ENCODE measurements at regions not wholly inside any gene's neighbourhood (a gene's known extent, or its start where the extent isn't known, plus 50 kb on each side); places are given as distances from the start of the nearest gene placed in this dataset.
A peak's percentile ranks its signal among the peaks of the same experiment; 100 is the strongest.

DNA sequence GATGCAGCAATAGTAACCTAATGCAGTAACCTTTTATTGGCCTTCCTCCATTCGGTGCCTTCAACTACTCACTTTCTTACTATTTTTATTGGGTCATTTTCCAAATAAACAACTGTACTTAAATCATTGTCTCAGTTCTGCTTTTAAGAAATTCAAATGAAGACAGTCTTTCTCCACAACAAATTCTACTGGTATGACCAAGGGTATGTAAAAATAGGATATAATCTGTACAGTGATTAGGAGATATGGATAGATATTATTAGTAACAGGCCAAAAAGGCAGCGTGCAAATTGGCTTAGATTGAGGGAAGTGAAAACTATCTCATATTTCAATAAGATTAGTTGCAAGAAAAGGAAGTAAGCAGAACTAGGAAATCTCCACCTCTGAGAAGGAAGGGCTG, 177.4 kb upstream of the PPP1R2C start:
- Mint-ChIP-seq H3K36me3 (peaks cover 6 to 11% of the 10 kb centered on the region in 2 donors), H3K4me3 (peak overlapping the region in 1 of 2 donors; percentile 1), H3K27ac (peak overlapping the region; percentile 33), H3K9me3 (peaks cover 0 to 5% of the 10 kb centered on the region in 2 donors), H3K27me3 (no peaks in the 10 kb centered on the region), H3K4me1 (peaks cover 10 to 28% of the 10 kb centered on the region in 2 donors)
- ATAC-seq (replicated peaks) = peak; percentile 90 to 92
- DNase-seq = no peak

- Mint-ChIP-seq H3K4me1 (peaks cover 4 to 8% of the 10 kb centered on the region in 2 donors), H3K27me3 (no peaks in the 10 kb centered on the region), H3K36me3 (peaks cover 2 to 4% of the 10 kb centered on the region in 2 donors), H3K9me3 (peaks cover 0 to 2% of the 10 kb centered on the region in 2 donors), H3K27ac (no peak overlapping the region), H3K4me3 (no peak overlapping the region)
- ATAC-seq (replicated peaks) (no peak), DNase-seq (no peak)
These were observed 189.8 kb upstream of the PPP1R2C start for GRCh38 chrX:42967681-42968300.

- ATAC-seq (replicated peaks) (no peak), DNase-seq (no peak)
- Mint-ChIP-seq H3K27me3 (no peaks in the 10 kb centered on the region), H3K4me3 (no peak overlapping the region), H3K9me3 (peaks cover 2 to 8% of the 10 kb centered on the region in 2 donors), H3K36me3 (peaks cover 4 to 9% of the 10 kb centered on the region in 2 donors), H3K27ac (no peak overlapping the region), H3K4me1 (peaks cover 10 to 20% of the 10 kb centered on the region in 2 donors)
These were observed 195.4 kb upstream of the PPP1R2C start for GRCh38 chrX:42973321-42973720.

DNA sequence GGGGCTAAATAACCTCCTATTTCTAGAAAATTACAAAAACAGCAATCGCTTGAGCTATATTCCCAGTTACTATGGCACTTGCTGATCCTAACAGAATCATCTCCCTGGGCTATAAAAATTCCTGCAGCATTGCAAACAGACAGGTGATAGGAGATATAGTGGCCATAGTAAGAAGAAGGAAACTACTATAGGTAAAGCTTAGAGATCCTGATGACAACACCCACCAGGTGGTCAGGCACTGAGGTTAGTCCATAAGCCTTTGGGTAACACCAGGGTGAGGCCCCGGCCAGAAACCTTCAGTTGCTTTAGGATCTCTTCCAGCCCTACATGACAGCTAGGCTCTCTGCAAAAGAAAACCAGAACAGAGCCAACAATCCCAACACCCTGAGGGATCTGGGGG, 197.9 kb upstream of the PPP1R2C start:
- DNase-seq (no peak), ATAC-seq (replicated peaks) (no peak)
- Mint-ChIP-seq H3K9me3 (peaks cover 2 to 8% of the 10 kb centered on the region in 2 donors), H3K36me3 (peaks cover 6 to 9% of the 10 kb centered on the region in 2 donors), H3K4me1 (peaks cover 14 to 29% of the 10 kb centered on the region in 2 donors), H3K27me3 (no peaks in the 10 kb centered on the region), H3K27ac (no peak overlapping the region), H3K4me3 (no peak overlapping the region)

DNA sequence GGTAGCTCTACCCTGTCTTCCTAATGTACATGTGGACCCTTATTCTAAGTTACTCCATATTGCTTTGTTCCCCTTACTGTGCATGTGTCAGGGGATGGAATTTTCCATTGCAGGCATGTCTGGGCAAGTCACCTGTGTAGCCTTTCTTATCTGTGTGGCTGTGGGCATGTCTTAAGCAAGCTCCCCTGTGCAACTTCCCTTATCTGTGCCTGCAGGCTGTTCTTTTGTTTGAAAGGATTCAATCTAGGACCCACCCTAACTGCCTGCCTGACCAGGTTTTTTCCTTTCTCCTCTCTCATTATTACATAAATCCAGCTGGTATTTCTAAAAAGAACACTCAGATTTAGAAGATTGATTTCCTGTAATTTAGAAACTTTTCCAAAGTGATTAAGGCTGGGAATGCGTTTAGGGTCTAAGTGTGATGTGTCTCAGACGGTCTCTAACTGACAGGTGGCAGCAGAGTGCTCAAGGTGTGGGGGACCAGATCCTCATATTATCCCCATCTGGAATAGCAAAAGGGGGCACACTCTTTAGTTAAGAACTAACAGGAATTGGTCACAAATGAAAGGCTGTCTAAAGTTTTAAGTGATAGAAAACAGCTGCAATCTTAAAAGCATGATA, 198.9 kb upstream of the PPP1R2C start:
- Mint-ChIP-seq H3K4me1 (peaks cover 14 to 29% of the 10 kb centered on the region in 2 donors), H3K27ac (no peak overlapping the region), H3K9me3 (peaks cover 2 to 8% of the 10 kb centered on the region in 2 donors), H3K4me3 (no peak overlapping the region), H3K36me3 (peaks cover 6 to 9% of the 10 kb centered on the region in 2 donors), H3K27me3 (no peaks in the 10 kb centered on the region)
- DNase-seq = no peak
- ATAC-seq (replicated peaks) = peak in 1 of 2 donors; percentile 34

DNA sequence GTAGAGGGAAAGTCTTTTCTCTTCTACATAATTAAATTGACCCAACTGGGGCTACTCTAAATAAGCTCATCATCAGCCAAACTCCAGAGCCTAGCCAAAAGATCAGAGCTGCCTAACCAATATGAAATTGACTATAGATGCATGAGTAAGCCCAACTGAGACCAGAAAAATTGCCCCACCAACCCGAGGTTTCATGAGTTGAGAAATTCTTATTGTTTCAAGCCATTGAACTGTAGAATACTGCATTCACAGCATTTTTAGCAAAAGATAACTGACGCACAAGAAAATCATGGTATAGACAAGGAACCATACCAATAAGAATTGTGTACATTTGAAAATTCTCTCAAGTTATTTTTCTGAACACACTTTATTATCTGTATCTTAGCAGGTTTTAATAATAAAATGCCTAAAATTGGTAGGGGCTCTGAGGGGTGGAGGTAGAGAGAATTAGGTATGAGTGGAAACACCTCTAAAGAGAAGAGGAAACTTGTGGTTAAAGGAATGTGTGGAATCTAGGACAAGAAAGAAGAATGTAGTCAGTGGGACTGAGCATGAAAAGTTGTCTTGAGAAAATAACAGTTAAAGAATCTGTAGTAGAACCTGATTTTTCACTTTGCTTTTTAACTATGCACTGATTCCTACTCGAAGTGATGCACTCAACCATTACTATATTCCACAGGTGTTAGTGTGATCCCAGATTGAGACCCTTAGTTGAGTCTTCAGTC, 200.9 kb upstream of the PPP1R2C start:
- peaks cover 2 to 7% of the 10 kb centered on the region in 2 donors for H3K9me3 Mint-ChIP-seq
- no peak overlapping the region for H3K4me3 Mint-ChIP-seq
- H3K27me3 Mint-ChIP-seq = no peaks in the 10 kb centered on the region
- DNase-seq = no peak
- peaks cover 14 to 29% of the 10 kb centered on the region in 2 donors for H3K4me1 Mint-ChIP-seq
- no peak for ATAC-seq (replicated peaks)
- H3K27ac Mint-ChIP-seq = no peak overlapping the region
- H3K36me3 Mint-ChIP-seq = peaks cover 6 to 9% of the 10 kb centered on the region in 2 donors

DNA sequence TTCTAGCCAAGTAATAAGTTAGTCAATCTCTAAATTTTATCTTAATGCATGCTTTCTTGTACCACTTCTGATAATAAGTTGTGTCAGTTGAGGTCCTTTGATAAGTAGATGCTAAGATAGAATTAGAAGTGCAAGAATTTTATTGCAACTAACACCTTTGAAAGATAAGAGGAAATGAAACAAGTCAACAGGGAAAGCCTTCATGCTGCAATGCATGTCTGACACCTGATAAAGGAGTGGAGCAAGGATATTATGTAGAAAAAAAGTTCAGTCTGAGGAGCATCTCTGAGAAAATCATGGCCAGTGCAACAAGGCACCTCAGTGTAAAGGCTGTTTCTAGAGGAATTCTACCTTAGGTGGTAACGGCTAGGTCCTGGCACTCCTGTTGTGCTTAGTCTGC, 210.7 kb upstream of the PPP1R2C start:
- no peaks in the 10 kb centered on the region for H3K36me3 Mint-ChIP-seq
- H3K4me3 Mint-ChIP-seq = no peak overlapping the region
- no peaks in the 10 kb centered on the region for H3K27me3 Mint-ChIP-seq
- H3K27ac Mint-ChIP-seq = no peak overlapping the region
- H3K9me3 Mint-ChIP-seq = no peaks in the 10 kb centered on the region
- ATAC-seq (replicated peaks) (no peak), DNase-seq (no peak)
- H3K4me1 Mint-ChIP-seq = peaks cover 12 to 18% of the 10 kb centered on the region in 2 donors

- H3K36me3 Mint-ChIP-seq = no peaks in the 10 kb centered on the region
- H3K27ac Mint-ChIP-seq = no peak overlapping the region
- ATAC-seq (replicated peaks) (no peak), DNase-seq (no peak)
- peaks cover 15 to 24% of the 10 kb centered on the region in 2 donors for H3K4me1 Mint-ChIP-seq
- peaks cover 0 to 2% of the 10 kb centered on the region in 2 donors for H3K9me3 Mint-ChIP-seq
- no peak overlapping the region for H3K4me3 Mint-ChIP-seq
- H3K27me3 Mint-ChIP-seq = no peaks in the 10 kb centered on the region
These were observed 214.4 kb upstream of the PPP1R2C start for GRCh38 chrX:42992199-42992943.

GRCh38 chrX:42996861-42997260, 218.9 kb upstream of the PPP1R2C start:
- Mint-ChIP-seq H3K27me3 (no peaks in the 10 kb centered on the region), H3K36me3 (no peaks in the 10 kb centered on the region), H3K27ac (no peak overlapping the region), H3K9me3 (peaks cover 0 to 2% of the 10 kb centered on the region in 2 donors), H3K4me1 (peaks cover 5 to 6% of the 10 kb centered on the region in 2 donors), H3K4me3 (no peak overlapping the region)
- no peak for DNase-seq
- ATAC-seq (replicated peaks) = no peak

- Mint-ChIP-seq H3K9me3 (peaks cover 0 to 2% of the 10 kb centered on the region in 2 donors), H3K27me3 (no peaks in the 10 kb centered on the region), H3K36me3 (no peaks in the 10 kb centered on the region), H3K4me1 (peaks cover 6 to 16% of the 10 kb centered on the region in 2 donors), H3K27ac (no peak overlapping the region), H3K4me3 (no peak overlapping the region)
- ATAC-seq (replicated peaks) (no peak), DNase-seq (no peak)
These were observed 222.2 kb upstream of the PPP1R2C start for GRCh38 chrX:43000121-43000520.

- H3K4me3 Mint-ChIP-seq = no peak overlapping the region
- H3K27me3 Mint-ChIP-seq = no peaks in the 10 kb centered on the region
- H3K4me1 Mint-ChIP-seq = peaks cover 6 to 10% of the 10 kb centered on the region in 2 donors
- peak; percentile 22 for DNase-seq
- H3K27ac Mint-ChIP-seq = no peak overlapping the region
- no peaks in the 10 kb centered on the region for H3K9me3 Mint-ChIP-seq
- ATAC-seq (replicated peaks) = peak; percentile 93 to 95
- no peaks in the 10 kb centered on the region for H3K36me3 Mint-ChIP-seq
These were observed 224.7 kb upstream of the PPP1R2C start for GRCh38 chrX:43002526-43003203.

DNA sequence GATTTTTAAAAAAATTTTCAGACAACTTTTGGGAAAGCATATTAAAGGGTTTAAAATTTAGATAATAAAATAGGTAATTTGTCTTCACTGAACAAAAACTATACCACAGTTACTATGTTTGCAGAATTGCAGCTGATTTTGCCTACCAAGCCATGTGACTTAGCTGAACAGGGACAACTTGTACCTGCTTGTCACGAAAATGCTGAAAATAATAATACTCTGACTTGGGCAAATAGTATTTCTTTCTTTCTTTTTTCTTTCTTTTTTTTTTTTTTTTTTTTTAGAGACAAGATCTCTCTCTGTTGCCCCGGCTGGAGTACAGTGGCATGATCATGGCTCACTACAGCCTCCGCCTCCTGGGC, 225.2 kb upstream of the PPP1R2C start:
- Mint-ChIP-seq H3K27ac (no peak overlapping the region), H3K4me3 (no peak overlapping the region), H3K4me1 (peaks cover 6 to 10% of the 10 kb centered on the region in 2 donors), H3K9me3 (no peaks in the 10 kb centered on the region), H3K27me3 (no peaks in the 10 kb centered on the region), H3K36me3 (no peaks in the 10 kb centered on the region)
- ATAC-seq (replicated peaks) = peak; percentile 50 to 61
- no peak for DNase-seq

- Mint-ChIP-seq H3K4me1 (peaks cover 6 to 13% of the 10 kb centered on the region in 2 donors), H3K27ac (no peak overlapping the region), H3K36me3 (no peaks in the 10 kb centered on the region), H3K4me3 (no peak overlapping the region), H3K27me3 (no peaks in the 10 kb centered on the region), H3K9me3 (no peaks in the 10 kb centered on the region)
- ATAC-seq (replicated peaks) (peak; percentile 40 to 42), DNase-seq (no peak)
These were observed 226.0 kb upstream of the PPP1R2C start for GRCh38 chrX:43003939-43004338.

GRCh38 chrX:43005561-43005960, 227.6 kb upstream of the PPP1R2C start:
- no peak overlapping the region for H3K4me3 Mint-ChIP-seq
- ATAC-seq (replicated peaks) = no peak
- peaks cover 9 to 18% of the 10 kb centered on the region in 2 donors for H3K4me1 Mint-ChIP-seq
- DNase-seq = no peak
- no peaks in the 10 kb centered on the region for H3K9me3 Mint-ChIP-seq
- no peaks in the 10 kb centered on the region for H3K27me3 Mint-ChIP-seq
- no peaks in the 10 kb centered on the region for H3K36me3 Mint-ChIP-seq
- H3K27ac Mint-ChIP-seq = no peak overlapping the region
